SK-MEL-5 (cell line): ENCODE measurements at regions not wholly inside any gene's neighbourhood (a gene's known extent, or its start where the extent isn't known, plus 50 kb on each side); places are given as distances from the start of the nearest gene placed in this dataset.
"Not testable (repeated sequence)": the region's sequence is repeated elsewhere in the genome, so short reads cannot be mapped to it uniquely, and the experiment has no call there.

ENCODE experiments used
- DNase-seq: peaks from one replicate; pipeline ENCODE4 v3.0.0-alpha.2; 2016; ENCODE audit warnings: low read depth, low spot score
- in situ Hi-C: cut with HindIII; loops from 2 replicates; pipeline ENCODE4 v1.10.0; 2016; ENCODE audit warnings: low sequenced_read_pairs, high pct_unique_total_duplicates, low pct_unique_long_range_greater_than_20kb

GRCh38 chr3:34504366-34504765 is 705.9 kb downstream of the PDCD6IP start:
- DNase-seq = no peak
- in situ Hi-C loops = no loop called here

DNA sequence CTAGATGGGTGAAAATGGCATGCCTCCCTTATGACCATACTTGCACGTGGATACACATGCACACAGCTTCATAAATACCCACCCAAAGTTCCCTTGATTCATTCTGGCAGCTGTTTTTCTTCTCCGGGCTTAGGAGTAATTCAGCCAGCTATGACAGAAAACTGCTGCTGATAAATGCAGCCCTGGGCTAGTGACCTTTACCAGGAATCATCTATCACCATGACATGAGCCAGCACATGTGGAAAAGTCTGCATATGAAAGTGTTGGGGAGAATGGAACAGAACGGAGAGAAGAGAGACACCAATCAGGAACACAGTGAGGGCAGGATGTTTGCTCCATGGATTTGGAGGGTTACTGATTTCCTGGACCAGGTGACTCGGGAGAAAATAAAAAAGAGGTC is 706.3 kb downstream of the PDCD6IP start:
- in situ Hi-C loops = no loop called here
- no peak for DNase-seq

- no peak for DNase-seq
- in situ Hi-C loops = no loop called here
Measured at GRCh38 chr3:34508732-34509131, 710.3 kb downstream of the PDCD6IP start.

- DNase-seq = no peak
- in situ Hi-C loops = no loop called here
Measured at GRCh38 chr3:34511891-34512290, 713.5 kb downstream of the PDCD6IP start.

DNA sequence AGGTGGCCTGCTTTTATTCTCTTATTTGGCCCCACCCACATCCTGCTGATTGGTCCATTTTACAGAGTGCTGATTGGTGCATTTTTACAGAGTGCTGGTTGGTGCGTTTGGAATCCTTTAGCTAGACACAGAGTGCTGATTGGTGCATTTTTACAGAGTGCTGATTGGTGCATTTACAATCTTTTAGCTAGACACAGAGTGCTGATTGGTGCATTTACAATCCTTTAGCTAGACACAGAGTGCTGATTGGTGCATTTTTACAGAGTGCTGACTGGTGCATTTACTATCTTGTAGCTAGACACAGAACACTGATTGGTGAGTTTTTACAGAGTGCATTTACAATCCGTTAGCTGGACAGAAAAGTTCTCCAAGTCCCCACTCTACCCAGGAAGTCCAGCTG is 720.6 kb downstream of the PDCD6IP start:
- in situ Hi-C loops, DNase-seq: not testable (repeated sequence)

DNA sequence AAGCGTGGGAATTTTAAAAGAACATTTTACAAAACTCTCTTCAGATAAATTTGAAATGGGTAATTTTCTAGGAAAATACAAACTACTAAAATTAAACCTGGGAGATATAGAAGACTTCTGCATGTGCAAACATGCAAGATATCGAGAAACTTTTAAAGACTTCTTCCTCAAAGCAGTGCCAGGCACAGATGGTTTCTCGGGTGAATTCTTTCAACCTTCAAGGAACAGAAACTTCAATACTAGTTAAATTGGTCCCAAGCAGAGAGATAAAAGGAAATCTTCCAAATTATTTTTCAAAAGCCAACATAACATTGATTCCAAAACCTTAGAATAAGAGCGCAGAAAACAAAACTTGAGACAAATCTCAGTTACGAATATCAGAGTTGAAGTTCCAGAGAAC is 732.7 kb downstream of the PDCD6IP start:
- in situ Hi-C loops = no loop called here
- DNase-seq = no peak

DNA sequence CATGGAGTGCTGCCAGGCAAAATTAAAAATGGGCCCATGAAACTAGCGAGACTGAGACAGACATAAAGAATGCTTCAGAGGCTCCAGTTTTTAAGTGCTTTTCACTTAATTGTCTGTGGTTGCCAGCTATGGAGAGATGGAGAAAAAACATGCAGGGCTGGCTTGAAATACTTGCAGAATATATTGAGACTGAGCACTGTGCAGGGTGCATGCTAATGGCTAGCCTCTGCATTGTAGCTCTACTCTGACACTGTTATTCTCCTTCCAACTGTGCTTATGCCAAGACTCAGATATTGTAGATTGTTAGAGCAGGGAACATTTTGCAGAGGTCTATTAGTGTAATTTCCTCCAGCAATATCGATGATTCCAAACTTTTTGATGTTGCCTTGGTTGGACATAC is 735.0 kb downstream of the PDCD6IP start:
- no peak for DNase-seq
- in situ Hi-C loops = no loop called here

GRCh38 chr3:34534013-34534412 is 735.6 kb downstream of the PDCD6IP start:
- no peak for DNase-seq
- in situ Hi-C loops = no loop called here

- DNase-seq = no peak
- in situ Hi-C loops = no loop called here
Measured at GRCh38 chr3:34544136-34544535, 745.7 kb downstream of the PDCD6IP start.

DNA sequence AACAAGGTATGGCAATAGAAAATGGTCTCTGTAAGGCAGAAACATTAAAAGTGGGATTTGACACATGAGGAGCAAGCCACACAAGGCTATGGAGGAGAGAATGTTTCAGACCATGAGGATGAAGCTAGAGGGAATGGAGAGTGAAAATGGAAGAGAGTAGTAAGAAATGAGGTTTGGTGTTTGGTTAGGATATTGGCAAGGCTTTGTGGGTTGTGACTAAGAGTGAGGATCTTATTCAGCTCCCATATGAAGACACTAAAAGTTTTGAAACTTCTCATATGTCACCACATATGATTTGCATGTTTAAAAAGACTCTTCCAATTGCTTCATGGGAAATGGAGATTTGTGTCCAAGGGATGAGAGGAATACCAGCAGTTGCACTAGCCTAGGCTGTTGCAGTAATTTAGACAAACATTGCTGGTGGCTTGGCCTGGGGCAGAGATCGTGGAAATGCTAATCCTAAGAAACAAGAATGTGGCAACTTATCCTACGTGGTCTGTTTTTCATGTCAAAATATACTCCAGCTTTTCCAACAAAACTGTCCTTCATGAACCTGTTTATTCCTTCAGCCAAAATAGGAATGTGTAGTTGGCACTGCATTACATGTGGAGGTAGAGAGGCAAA is 749.0 kb downstream of the PDCD6IP start:
- no peak for DNase-seq
- in situ Hi-C loops = no loop called here

- in situ Hi-C loops = no loop called here
- no peak for DNase-seq
Measured at GRCh38 chr3:34567266-34567665, 768.8 kb downstream of the PDCD6IP start.

GRCh38 chr3:34568766-34569165 is 770.3 kb downstream of the PDCD6IP start:
- in situ Hi-C loops = no loop called here
- DNase-seq = no peak

- DNase-seq = no peak
- in situ Hi-C loops = no loop called here
Measured at GRCh38 chr3:34569437-34569836, 771.0 kb downstream of the PDCD6IP start.

DNA sequence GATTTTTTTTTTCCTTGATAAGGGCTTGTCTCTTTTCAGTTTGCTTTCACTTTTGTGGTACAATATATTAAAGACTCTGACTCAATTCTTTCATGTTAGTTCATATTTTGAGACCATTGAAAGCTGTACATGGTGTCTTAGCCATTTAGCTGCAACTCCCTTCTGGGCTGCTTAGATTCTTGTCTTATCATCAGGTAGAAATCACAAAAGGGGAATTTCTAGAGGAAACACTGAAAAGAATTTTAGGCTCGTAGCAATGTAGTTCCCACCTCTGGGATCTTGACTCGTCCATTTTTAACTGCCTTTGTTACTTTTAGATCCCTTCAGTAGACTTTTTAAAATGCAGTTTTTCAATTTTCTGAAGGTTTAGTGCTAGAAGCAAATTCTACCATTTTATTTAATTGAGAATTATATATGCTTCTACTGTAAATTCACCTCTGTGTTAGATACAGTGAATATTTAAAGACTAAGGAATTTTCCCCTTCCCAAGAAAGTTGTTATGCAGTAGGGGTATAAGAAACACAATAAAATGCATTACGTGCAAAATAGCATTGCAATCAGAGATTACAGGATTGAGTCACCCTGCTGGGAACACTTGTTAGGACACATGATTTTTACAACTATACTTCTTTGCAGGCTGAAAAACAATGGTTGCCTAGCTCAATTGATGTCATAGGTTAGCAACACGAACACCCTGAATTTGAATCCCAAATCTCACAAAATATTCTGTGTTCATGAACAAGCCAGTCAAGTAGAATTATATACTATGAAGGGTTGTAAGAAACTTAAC is 772.7 kb downstream of the PDCD6IP start:
- in situ Hi-C loops = no loop called here

GRCh38 chr3:34571714-34572113 is 773.3 kb downstream of the PDCD6IP start:
- no peak for DNase-seq
- in situ Hi-C loops = no loop called here

More for the DNA sequence above, 772.7 kb downstream of the PDCD6IP start:
- no peak for DNase-seq

- no peak for DNase-seq
- in situ Hi-C loops = no loop called here
Measured at GRCh38 chr3:34575776-34576175, 777.3 kb downstream of the PDCD6IP start.

DNA sequence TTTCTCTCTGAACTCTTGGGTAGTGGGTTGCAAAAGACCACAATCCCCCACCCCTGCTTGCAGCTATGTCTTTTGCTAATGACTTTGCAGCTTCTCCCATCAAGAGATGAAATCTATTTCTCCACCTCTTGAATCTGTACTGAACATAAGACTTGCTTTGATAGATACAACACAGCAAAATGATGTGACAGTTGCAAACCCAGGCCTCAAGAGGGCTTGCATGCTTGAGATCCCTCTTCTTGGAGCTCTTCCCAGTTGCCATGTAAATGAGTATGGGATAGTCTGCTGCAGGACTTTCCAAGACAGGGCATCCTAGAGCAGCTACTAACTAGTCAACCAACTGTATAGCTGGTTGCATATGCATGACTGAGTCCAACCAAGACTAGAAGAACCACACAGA is 783.6 kb downstream of the PDCD6IP start:
- in situ Hi-C loops = no loop called here
- DNase-seq = no peak

- DNase-seq = no peak
- in situ Hi-C loops = no loop called here
Measured at GRCh38 chr3:34583451-34583850, 785.0 kb downstream of the PDCD6IP start.

- in situ Hi-C loops = no loop called here
- DNase-seq = no peak
Measured at GRCh38 chr3:34584971-34585370, 786.5 kb downstream of the PDCD6IP start.
